IMR-90 (cell line): ENCODE measurements at regions not wholly inside any gene's neighbourhood (a gene's known extent, or its start where the extent isn't known, plus 50 kb on each side); places are given as distances from the start of the nearest gene placed in this dataset.

ENCODE experiments used
- ATAC-seq: fragments of 200-7000 bp; cut with Tn5 transposase; 2 replicates; pipeline ENCODE4 v1.9.1; 2020; ENCODE audit warnings: low read depth, mild to moderate bottlenecking, moderate library complexity
- BruUV-seq: library from RNA; stranded (reverse); fragments of 400-500 nt; replicated peaks from 2 replicates; lab custom pipeline; 2021; lab: Mats Ljungman, UMichigan
- CTCF ChIA-PET: fragments of 300-600 bp; formaldehyde crosslinking; extraction: SDS; loops from one replicate; lab custom pipeline; 2021; ENCODE audit warnings: antibody characterized with exemption; lab: Yijun Ruan, JAX
- POLR2A ChIA-PET: fragments of 300-600 bp; sonication (Branson Sonifier 250); formaldehyde crosslinking; loops from one replicate; lab custom pipeline; 2022; ENCODE audit warnings: antibody characterized with exemption; ENCODE audit not compliant: unreplicated experiment; lab: Charles Lee
- DNase-seq: peaks from one replicate; pipeline ENCODE4 v3.0.0; 2013
- H2AFZ ChIP-seq: replicated peaks from 2 replicates; pipeline ENCODE3; 2013; ENCODE audit warnings: low read length, mild to moderate bottlenecking; ENCODE audit not compliant: poor library complexity
- H2AK5ac ChIP-seq: 2 replicates; pipeline ENCODE4 v1.6.1; 2013; ENCODE audit warnings: low read depth, low read length, inconsistent platforms
- H2AK9ac ChIP-seq: replicated peaks from 2 replicates; pipeline ENCODE3; 2013; ENCODE audit warnings: mild to moderate bottlenecking, low read depth, low read length, moderate library complexity; ENCODE audit not compliant: poor library complexity
- H2BK120ac ChIP-seq: 2 replicates; pipeline ENCODE4 v1.6.1; 2013; ENCODE audit warnings: low read depth, low read length, inconsistent platforms
- H2BK15ac ChIP-seq: 3 replicates; pipeline ENCODE4 v1.6.1; 2013; ENCODE audit warnings: low read depth, low read length, inconsistent platforms
- H2BK20ac ChIP-seq: 2 replicates; pipeline ENCODE4 v1.6.1; 2013; ENCODE audit warnings: low read depth, mild to moderate bottlenecking, inconsistent platforms, low read length, moderate library complexity
- H2BK5ac ChIP-seq: 2 replicates; pipeline ENCODE4 v1.6.1; 2013; ENCODE audit warnings: mild to moderate bottlenecking, low read depth, low read length, inconsistent platforms; ENCODE audit not compliant: poor library complexity, severe bottlenecking
- H3K14ac ChIP-seq: replicated peaks from 2 replicates; pipeline ENCODE4 v1.6.1; 2013; ENCODE audit warnings: low read depth, low read length, inconsistent platforms
- H3K18ac ChIP-seq: 2 replicates; pipeline ENCODE4 v1.6.1; 2013; ENCODE audit warnings: low read depth, low read length, control low read depth
- H3K23ac ChIP-seq: 2 replicates; pipeline ENCODE4 v1.6.1; 2013; ENCODE audit warnings: low read depth, low read length, inconsistent platforms
- H3K27ac ChIP-seq: 2 replicates; pipeline ENCODE4 v1.5.1; 2013; ENCODE audit warnings: mild to moderate bottlenecking, control low read depth, low read length; ENCODE audit not compliant: insufficient read depth
- H3K27me3 ChIP-seq: 2 replicates; pipeline ENCODE4 v1.6.1; 2013; ENCODE audit warnings: low read length; ENCODE audit not compliant: control insufficient read depth, insufficient read depth
- H3K36me3 ChIP-seq: 2 replicates; pipeline ENCODE4 v1.6.1; 2013; ENCODE audit warnings: low read length, mixed read lengths; ENCODE audit not compliant: control insufficient read depth, insufficient read depth
- H3K4ac ChIP-seq: 2 replicates; pipeline ENCODE4 v1.6.1; 2013; ENCODE audit warnings: low read depth, low read length, inconsistent platforms
- H3K4me1 ChIP-seq: 2 replicates; pipeline ENCODE4 v1.6.1; 2013; ENCODE audit warnings: low read length, mixed read lengths; ENCODE audit not compliant: control insufficient read depth, insufficient read depth
- H3K4me2 ChIP-seq: 2 replicates; pipeline ENCODE4 v1.6.1; 2013; ENCODE audit warnings: low read depth, mild to moderate bottlenecking, control low read depth, low read length, moderate library complexity
- H3K4me3 ChIP-seq: 2 replicates; pipeline ENCODE4 v1.5.1; 2013; ENCODE audit warnings: low read depth, mild to moderate bottlenecking, control low read depth, low read length, moderate library complexity; ENCODE audit not compliant: insufficient read depth
- H3K56ac ChIP-seq: 2 replicates; pipeline ENCODE4 v1.6.1; 2013; ENCODE audit warnings: low read length, inconsistent platforms; ENCODE audit not compliant: insufficient read depth; ENCODE audit errors: extremely low read depth
- H3K79me1 ChIP-seq, 2 experiments: 2 replicates each; pipeline ENCODE4 v1.6.1; 2013; ENCODE audit warnings: low read length in 2 of 2, inconsistent platforms in 1 of 2, low read depth in 1 of 2
- H3K9ac ChIP-seq: 2 replicates; pipeline ENCODE4 v1.6.1; 2013; ENCODE audit warnings: low read depth, low read length, control low read depth
- H3K9me1 ChIP-seq: 2 replicates; pipeline ENCODE4 v1.6.1; 2013; ENCODE audit warnings: low read length, inconsistent platforms; ENCODE audit not compliant: insufficient read depth
- H3K9me3 ChIP-seq: 2 replicates; pipeline ENCODE4 v1.6.1; 2013; ENCODE audit warnings: low read length; ENCODE audit not compliant: control insufficient read depth, insufficient read depth
- H4K20me1 ChIP-seq: 2 replicates; pipeline ENCODE4 v1.6.1; 2013; ENCODE audit warnings: low read length, inconsistent platforms; ENCODE audit not compliant: insufficient read depth
- H4K5ac ChIP-seq: 2 replicates; pipeline ENCODE4 v1.6.1; 2013; ENCODE audit warnings: mild to moderate bottlenecking, low read depth, low read length, control low read depth
- H4K8ac ChIP-seq, 2 experiments: 2 replicates each; pipeline ENCODE4 v1.6.1; 2013; ENCODE audit warnings: low read depth in 2 of 2, low read length in 2 of 2, control low read depth in 1 of 2, inconsistent platforms in 1 of 2
- H4K91ac ChIP-seq: 2 replicates; pipeline ENCODE4 v1.6.1; 2013; ENCODE audit warnings: low read depth, low read length, inconsistent platforms; ENCODE audit not compliant: insufficient read depth
- BHLHE40 ChIP-seq: fragments of 150-350 bp; IDR thresholded peaks from 2 replicates; pipeline ENCODE4 v1.6.1; 2016; ENCODE audit warnings: mild to moderate bottlenecking, low read depth, low read length
- CEBPB ChIP-seq: IDR thresholded peaks from 2 replicates; pipeline ENCODE4 v1.6.1; 2012; ENCODE audit warnings: low read depth, low read length, improper control_type of control experiment
- CHD1 ChIP-seq: IDR thresholded peaks from 2 replicates; pipeline ENCODE4 v1.6.1; 2012; ENCODE audit warnings: low read depth, low read length, improper control_type of control experiment
- FOS ChIP-seq: fragments of 150-350 bp; IDR thresholded peaks from 2 replicates; pipeline ENCODE4 v1.6.1; 2016; ENCODE audit warnings: low read depth, low read length
- MAFK ChIP-seq: IDR thresholded peaks from 2 replicates; pipeline ENCODE4 v1.6.1; 2012; ENCODE audit warnings: low read depth, low read length, improper control_type of control experiment
- MAZ ChIP-seq: IDR thresholded peaks from 2 replicates; pipeline ENCODE4 v1.6.1; 2012; ENCODE audit warnings: low read depth, mild to moderate bottlenecking, low read length, improper control_type of control experiment, moderate library complexity, borderline replicate concordance
- MXI1 ChIP-seq: IDR thresholded peaks from 2 replicates; pipeline ENCODE4 v1.6.1; 2012; ENCODE audit warnings: low read depth, mild to moderate bottlenecking, low read length, moderate library complexity, borderline replicate concordance
- NFE2L2 ChIP-seq: fragments of 150-350 bp; IDR thresholded peaks from 2 replicates; pipeline ENCODE4 v1.6.1; 2016; ENCODE audit warnings: low read depth, mild to moderate bottlenecking, low read length
- POLR2A ChIP-seq: IDR thresholded peaks from 2 replicates; pipeline ENCODE4 v1.6.1; 2012; ENCODE audit warnings: mild to moderate bottlenecking, low read depth, low read length
- RAD21 ChIP-seq: IDR thresholded peaks from 2 replicates; pipeline ENCODE4 v1.6.1; 2012; ENCODE audit warnings: low read length, improper control_type of control experiment
- RCOR1 ChIP-seq: IDR thresholded peaks from 2 replicates; pipeline ENCODE4 v1.6.1; 2012; ENCODE audit warnings: mild to moderate bottlenecking, low read length, improper control_type of control experiment; ENCODE audit not compliant: insufficient replicate concordance
- RFX5 ChIP-seq: IDR thresholded peaks from 2 replicates; pipeline ENCODE4 v1.8.0; 2012; ENCODE audit warnings: low read depth, mild to moderate bottlenecking, low read length, moderate library complexity
- SMC3 ChIP-seq: fragments of 150-350 bp; IDR thresholded peaks from 2 replicates; pipeline ENCODE4 v1.6.1; 2016; ENCODE audit warnings: low read depth, mild to moderate bottlenecking, antibody characterized with exemption, low read length, moderate library complexity
- WGBS, 2 experiments: methylation state at CpG; one replicate each; pipeline versions ENCODE4 v1.1.5 to v1.1.7; 2013; ENCODE audit warnings: missing lambda C conversion rate in 2 of 2; ENCODE audit not compliant: insufficient read length in 1 of 2; ENCODE audit errors: extremely low coverage in 2 of 2; 5-methylcytosine and 5-hydroxymethylcytosine counted together
- dilution Hi-C: fragments of 300-500 bp; cut with HindIII; formaldehyde crosslinking; loops from one replicate; pipeline ENCODE4 v1.14.3; 2018; ENCODE audit warnings: low sequenced_read_pairs; ENCODE audit not compliant: unreplicated experiment
- in situ Hi-C: fragments of 300-500 bp; cut with MboI; formaldehyde crosslinking; loops from 3 replicates; pipeline ENCODE4 v1.14.3; 2019; ENCODE audit warnings: low sequenced_read_pairs, inconsistent platforms, mixed read lengths
- intact Hi-C: fragments of 100-400 bp; cut with micrococcal nuclease; formaldehyde crosslinking; loops from 2 replicates; pipeline ENCODE4 v1.10.0; 2022
- TF ChIP-seq, protein P1 (sequence below): conservative IDR thresholded peaks from 2 replicates; pipeline ENCODE4 v1.5.1; 2012; ENCODE audit warnings: mild to moderate bottlenecking, low read depth, low read length, improper control_type of control experiment
- TF ChIP-seq, protein P2 (sequence below): fragments of 150-350 bp; IDR thresholded peaks from 2 replicates; pipeline ENCODE4 v1.6.1; 2017; ENCODE audit warnings: mild to moderate bottlenecking, antibody characterized with exemption, low read length, low read depth
- TF ChIP-seq, protein P3 (sequence below): fragments of 150-350 bp; IDR thresholded peaks from 2 replicates; pipeline ENCODE4 v1.6.1; 2016; ENCODE audit warnings: low read depth, mild to moderate bottlenecking, low read length, moderate library complexity, borderline replicate concordance

DNA sequence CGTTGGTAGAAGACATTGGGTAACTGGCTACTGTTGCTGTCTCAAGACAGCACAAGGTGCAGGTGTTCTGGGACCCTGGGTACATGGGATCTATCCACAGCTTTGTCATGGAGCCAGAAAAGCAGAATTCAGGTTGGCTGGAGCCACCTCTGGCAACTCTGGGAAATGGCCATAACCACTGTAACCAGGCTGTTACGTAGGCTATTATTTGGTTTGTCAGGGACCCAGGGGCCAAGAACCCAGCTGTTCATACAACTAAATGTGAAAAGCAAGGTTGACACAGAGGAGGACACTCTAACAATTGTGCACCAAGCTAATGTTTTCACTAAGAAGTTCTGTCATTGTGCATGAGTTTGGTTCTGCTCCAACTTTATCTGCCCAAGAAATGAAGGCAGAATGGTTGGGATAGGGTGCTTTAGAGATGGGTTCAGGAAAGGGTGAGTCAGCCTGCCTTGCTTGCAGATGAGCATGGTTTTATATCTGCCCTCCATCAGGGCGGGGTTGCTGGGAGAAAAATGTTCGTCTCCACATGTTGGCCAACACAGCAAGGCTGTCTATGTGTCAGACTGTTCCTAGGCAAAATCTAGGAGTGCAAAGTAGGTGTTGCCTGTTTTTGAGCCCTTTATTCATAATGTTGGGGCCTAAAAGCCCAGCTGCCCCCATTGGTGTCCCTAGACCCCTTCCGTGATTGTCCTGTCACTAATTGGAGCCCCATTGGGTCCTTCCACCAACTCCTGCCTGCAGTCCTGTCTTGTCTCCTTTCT is 131.3 kb upstream of the DAP start:
- H3K79me1 ChIP-seq, result no peaks in the 10 kb centered on the region
- H3K4me2 ChIP-seq, result no peak overlapping the region
- H3K56ac ChIP-seq, result no peak overlapping the region
- no peak for ATAC-seq
- intact Hi-C loops, result no loop called here
- TF ChIP-seq SMC3 (no peak), MAZ (no peak), POLR2A (no peak), FOS (no peak), MAFK (no peak), NFE2L2 (no peak), RCOR1 (no peak), CEBPB (no peak), BHLHE40 (no peak), MXI1 (no peak), RAD21 (no peak), RFX5 (no peak), CHD1 (no peak)
- TF ChIP-seq, protein P1, sequence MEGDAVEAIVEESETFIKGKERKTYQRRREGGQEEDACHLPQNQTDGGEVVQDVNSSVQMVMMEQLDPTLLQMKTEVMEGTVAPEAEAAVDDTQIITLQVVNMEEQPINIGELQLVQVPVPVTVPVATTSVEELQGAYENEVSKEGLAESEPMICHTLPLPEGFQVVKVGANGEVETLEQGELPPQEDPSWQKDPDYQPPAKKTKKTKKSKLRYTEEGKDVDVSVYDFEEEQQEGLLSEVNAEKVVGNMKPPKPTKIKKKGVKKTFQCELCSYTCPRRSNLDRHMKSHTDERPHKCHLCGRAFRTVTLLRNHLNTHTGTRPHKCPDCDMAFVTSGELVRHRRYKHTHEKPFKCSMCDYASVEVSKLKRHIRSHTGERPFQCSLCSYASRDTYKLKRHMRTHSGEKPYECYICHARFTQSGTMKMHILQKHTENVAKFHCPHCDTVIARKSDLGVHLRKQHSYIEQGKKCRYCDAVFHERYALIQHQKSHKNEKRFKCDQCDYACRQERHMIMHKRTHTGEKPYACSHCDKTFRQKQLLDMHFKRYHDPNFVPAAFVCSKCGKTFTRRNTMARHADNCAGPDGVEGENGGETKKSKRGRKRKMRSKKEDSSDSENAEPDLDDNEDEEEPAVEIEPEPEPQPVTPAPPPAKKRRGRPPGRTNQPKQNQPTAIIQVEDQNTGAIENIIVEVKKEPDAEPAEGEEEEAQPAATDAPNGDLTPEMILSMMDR, result no peak
- TF ChIP-seq, protein P2, sequence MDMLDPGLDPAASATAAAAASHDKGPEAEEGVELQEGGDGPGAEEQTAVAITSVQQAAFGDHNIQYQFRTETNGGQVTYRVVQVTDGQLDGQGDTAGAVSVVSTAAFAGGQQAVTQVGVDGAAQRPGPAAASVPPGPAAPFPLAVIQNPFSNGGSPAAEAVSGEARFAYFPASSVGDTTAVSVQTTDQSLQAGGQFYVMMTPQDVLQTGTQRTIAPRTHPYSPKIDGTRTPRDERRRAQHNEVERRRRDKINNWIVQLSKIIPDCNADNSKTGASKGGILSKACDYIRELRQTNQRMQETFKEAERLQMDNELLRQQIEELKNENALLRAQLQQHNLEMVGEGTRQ, result no peak
- TF ChIP-seq, protein P3, sequence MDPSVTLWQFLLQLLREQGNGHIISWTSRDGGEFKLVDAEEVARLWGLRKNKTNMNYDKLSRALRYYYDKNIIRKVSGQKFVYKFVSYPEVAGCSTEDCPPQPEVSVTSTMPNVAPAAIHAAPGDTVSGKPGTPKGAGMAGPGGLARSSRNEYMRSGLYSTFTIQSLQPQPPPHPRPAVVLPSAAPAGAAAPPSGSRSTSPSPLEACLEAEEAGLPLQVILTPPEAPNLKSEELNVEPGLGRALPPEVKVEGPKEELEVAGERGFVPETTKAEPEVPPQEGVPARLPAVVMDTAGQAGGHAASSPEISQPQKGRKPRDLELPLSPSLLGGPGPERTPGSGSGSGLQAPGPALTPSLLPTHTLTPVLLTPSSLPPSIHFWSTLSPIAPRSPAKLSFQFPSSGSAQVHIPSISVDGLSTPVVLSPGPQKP, result no peak
- no peak overlapping the region for H3K4ac ChIP-seq
- H3K14ac ChIP-seq, result no peak overlapping the region
- H2BK120ac ChIP-seq, result no peak overlapping the region
- H3K9ac ChIP-seq, result no peak overlapping the region
- no peak overlapping the region for H3K4me3 ChIP-seq
- H3K4me1 ChIP-seq, result no peaks in the 10 kb centered on the region
- H2AK9ac ChIP-seq, result no peak overlapping the region
- in situ Hi-C loops, result no loop called here
- no peak overlapping the region for H3K23ac ChIP-seq
- no peaks in the 10 kb centered on the region for H4K20me1 ChIP-seq
- POLR2A ChIA-PET, result no interaction called here
- dilution Hi-C loops, result no loop called here
- no peaks in the 10 kb centered on the region for H3K36me3 ChIP-seq
- BruUV-seq, result no TSS peak
- H3K9me3 ChIP-seq, result peaks cover 7% of the 10 kb centered on the region
- no peak overlapping the region for H4K91ac ChIP-seq
- H3K18ac ChIP-seq, result no peak overlapping the region
- no peaks in the 10 kb centered on the region for H3K9me1 ChIP-seq
- 79% methylated on average over 4 of the region's 5 CpGs; no CpG with 5 or more reads in 1 of the 2 experiments for WGBS, 2 experiments
- DNase-seq, result no peak
- no peak overlapping the region for H2BK15ac ChIP-seq
- H4K8ac ChIP-seq, result no peak overlapping the region
- no peak overlapping the region for H2BK20ac ChIP-seq
- no peaks in the 10 kb centered on the region for H3K27me3 ChIP-seq
- H2AK5ac ChIP-seq, result no peak overlapping the region
- H2AFZ ChIP-seq, result no peak overlapping the region
- H3K27ac ChIP-seq, result no peak overlapping the region
- CTCF ChIA-PET, result interaction anchor here (0.5 to 1.0 kb wide), 2 partner anchors 25 to 321 kb away, joined by 3 to 5 read pairs; no protein-coding TSS in a partner anchor
- no peak overlapping the region for H4K5ac ChIP-seq
- no peak overlapping the region for H2BK5ac ChIP-seq
